Fibroblast of villous mesenchyme (primary cell): ENCODE measurements at regions not wholly inside any gene's neighbourhood (a gene's known extent, or its start where the extent isn't known, plus 50 kb on each side); places are given as distances from the start of the nearest gene placed in this dataset.

Experiments used
- DNase-seq: peaks from one replicate; pipeline ENCODE4 v3.0.0-alpha.2; 2010; ENCODE audit warnings: low read depth
- H3K4me3 ChIP-seq: 2 replicates; pipeline ENCODE4 v1.5.1; 2011; ENCODE audit warnings: low read depth, mild to moderate bottlenecking, low read length
- TF ChIP-seq, protein P1 (sequence below): IDR thresholded peaks from 2 replicates; pipeline ENCODE4 v1.5.1; 2012; ENCODE audit warnings: low read depth, mild to moderate bottlenecking, low read length; ENCODE audit not compliant: insufficient read depth

DNA sequence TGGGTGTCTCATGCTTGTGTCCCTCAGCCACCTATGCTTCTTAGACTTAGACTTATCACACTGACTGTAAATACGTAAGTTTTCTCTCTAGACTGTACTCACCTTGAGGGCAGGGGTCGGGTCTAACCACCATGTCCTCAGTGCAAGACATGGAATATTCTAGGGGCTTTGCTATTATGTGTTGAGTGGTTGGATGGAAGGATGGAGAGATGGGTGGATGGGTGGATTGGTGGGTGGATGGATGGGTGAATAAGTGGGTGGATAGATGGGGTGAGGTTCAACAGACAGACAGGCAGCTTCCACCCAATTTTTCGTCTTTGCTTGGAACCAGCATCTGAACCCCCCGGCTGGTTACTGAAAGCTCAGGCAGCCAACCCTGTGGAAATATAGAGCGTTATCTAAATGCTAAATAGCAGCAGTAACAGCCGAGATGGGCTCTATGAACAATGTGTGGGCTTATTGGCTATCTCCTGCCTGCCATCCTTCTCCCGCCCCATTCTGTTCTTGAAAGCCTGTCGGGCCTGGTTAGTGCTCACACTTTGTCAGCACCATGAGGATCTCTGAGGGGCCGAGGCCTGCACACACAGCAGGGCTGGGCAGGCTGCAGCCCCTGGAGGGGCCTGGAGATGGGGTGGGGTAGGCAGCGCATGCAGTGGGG lies 130.7 kb downstream of the ACTL8 start:
- TF ChIP-seq, protein P1, sequence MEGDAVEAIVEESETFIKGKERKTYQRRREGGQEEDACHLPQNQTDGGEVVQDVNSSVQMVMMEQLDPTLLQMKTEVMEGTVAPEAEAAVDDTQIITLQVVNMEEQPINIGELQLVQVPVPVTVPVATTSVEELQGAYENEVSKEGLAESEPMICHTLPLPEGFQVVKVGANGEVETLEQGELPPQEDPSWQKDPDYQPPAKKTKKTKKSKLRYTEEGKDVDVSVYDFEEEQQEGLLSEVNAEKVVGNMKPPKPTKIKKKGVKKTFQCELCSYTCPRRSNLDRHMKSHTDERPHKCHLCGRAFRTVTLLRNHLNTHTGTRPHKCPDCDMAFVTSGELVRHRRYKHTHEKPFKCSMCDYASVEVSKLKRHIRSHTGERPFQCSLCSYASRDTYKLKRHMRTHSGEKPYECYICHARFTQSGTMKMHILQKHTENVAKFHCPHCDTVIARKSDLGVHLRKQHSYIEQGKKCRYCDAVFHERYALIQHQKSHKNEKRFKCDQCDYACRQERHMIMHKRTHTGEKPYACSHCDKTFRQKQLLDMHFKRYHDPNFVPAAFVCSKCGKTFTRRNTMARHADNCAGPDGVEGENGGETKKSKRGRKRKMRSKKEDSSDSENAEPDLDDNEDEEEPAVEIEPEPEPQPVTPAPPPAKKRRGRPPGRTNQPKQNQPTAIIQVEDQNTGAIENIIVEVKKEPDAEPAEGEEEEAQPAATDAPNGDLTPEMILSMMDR, result no peak

DNA sequence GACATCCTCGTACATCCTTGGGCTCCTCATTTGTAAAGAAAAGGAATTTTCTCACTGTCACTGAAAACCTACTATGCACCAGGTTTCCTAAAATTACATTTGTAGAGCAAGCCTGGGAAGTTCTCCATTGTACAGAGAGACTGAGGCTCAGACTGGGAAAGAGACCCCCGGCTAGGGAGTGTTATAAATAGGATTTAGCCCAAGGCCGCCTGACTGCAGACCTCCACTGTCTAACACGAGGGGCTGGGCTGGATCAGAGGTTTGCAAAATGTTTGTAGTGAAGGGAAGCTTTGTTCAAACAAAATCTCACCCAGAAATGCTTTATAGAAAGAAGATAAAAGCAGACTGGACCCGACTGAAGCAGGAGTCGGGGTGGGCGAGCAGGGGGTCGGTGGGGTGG lies 131.3 kb downstream of the ACTL8 start:
- H3K4me3 ChIP-seq, result no peak overlapping the region
- TF ChIP-seq, protein P1, result no peak
- no peak for DNase-seq

More for the DNA sequence above, 130.7 kb downstream of the ACTL8 start:
- no peak overlapping the region for H3K4me3 ChIP-seq
- no peak for DNase-seq

DNA sequence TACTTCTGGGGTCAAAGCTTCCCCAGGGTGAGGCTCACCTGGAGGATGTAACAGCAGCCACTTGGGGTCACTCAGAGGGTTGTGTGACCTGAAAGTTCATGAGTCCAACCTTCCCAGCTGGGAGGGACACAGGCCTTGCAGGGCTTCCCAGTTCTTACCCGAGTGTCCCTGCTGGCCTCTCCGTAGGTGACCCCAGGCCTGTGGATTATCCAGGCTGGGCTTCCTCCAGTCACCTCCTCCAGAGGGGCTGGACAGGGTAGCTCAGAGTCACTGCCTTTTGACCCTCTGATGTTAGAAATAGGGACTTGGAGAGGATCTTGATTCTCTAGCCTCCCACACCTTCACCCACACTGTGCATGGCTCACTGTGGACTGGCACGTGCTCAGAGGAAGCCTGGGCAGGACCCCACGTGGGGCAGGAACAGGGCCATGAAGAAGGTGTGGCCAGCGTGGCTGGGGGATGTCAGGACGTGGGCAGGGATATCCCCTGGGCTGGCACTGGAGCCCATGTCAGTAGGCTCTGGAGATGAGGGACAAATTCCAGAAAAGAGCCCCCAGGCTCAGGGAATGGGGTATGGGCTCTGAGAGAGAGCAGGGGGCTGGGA lies 131.8 kb downstream of the ACTL8 start:
- TF ChIP-seq, protein P1, result no peak
- DNase-seq, result no peak
- no peak overlapping the region for H3K4me3 ChIP-seq

DNA sequence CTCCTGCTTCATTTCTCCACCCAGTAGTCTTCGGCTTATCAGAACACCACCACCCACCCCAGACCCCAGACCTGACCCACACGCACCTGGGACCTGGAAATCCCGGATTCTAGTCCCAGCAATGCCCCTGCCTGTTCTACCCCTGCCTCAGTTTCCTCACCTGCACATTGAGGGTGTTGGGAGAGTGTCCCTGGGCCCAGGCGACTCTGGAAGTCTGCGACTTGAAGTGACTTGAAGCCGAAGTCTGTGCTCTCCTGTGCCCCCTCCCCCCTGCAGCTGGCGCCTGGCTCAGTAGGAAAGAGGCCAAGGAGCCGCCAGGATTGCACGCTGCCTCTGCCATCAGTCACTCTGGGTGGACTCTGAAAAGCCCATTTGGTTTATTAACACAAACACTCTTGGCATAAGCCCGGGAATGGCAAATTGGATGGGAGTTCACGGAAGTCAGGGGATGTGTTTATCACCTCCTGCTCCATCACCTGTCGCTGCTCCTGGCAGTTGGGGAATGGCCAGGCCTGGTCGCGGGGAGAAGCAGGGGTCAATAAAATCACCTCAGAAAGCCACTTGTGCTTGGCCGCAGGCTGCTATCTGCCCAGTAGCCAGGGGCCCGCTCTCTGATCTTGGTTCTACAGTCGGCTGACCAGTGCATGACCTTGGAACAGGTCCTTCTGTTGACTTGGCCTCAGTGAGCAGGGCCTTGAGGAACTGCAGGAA lies 132.7 kb downstream of the ACTL8 start:
- no peak for DNase-seq
- TF ChIP-seq, protein P1, result no peak

GRCh38 chr1:17890056-17890814 lies 135.1 kb downstream of the ACTL8 start:
- TF ChIP-seq, protein P1, result no peak
- H3K4me3 ChIP-seq, result no peak overlapping the region
- no peak for DNase-seq

More for the DNA sequence above, 132.7 kb downstream of the ACTL8 start:
- no peak overlapping the region for H3K4me3 ChIP-seq

DNA sequence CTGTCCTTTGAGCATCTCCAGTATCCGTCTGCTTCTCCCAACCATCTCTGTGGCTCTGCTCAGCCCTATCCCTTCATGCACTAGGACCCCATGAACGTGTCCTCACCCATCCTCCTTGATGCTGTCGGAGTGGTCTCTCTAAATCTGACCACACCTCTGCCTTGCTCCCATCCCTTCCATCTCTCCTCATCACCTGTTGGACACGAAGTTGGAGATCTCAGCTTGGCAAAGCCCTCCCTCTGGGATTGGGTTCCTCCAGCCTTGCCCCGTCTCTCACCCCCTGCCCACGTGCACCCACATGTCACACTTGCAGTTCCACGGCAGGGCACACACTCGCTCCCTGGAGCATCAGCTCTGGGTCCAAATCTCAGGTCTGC lies 135.7 kb downstream of the ACTL8 start:
- no peak for DNase-seq
- TF ChIP-seq, protein P1, result no peak
- H3K4me3 ChIP-seq, result no peak overlapping the region
